ENCODE measurements at regions not wholly inside any gene's neighbourhood (a gene's known extent, or its start where the extent isn't known, plus 50 kb on each side); places are given as distances from the start of the nearest gene placed in this dataset.

- intact Hi-C loops (cut with micrococcal nuclease) (no loop called here), dilution Hi-C loops (cut with MboI; ENCODE audit: extremely low pct_ligation_motif_present, low sequenced_read_pairs) (no loop called here)
- BruUV-seq (replicated peaks), result no TSS peak
- ChIA-PET CTCF (no interaction called here), POLR2A (no interaction called here)
- Histone ChIP-seq H4K20me1 (replicated peaks; ENCODE audit: control insufficient read depth, extremely low read depth, insufficient read depth, low read length) (no peaks in the 10 kb centered on the region), H3K9ac (replicated peaks; ENCODE audit: extremely low read depth, insufficient read depth, low read length) (no peak overlapping the region), H2AFZ (ENCODE audit: low read depth, low read length) (no peak overlapping the region), H3K79me2 (ENCODE audit: control insufficient read depth, insufficient read depth, low read length) (no peaks in the 10 kb centered on the region), H3K4me2 (ENCODE audit: insufficient read depth, low read length) (no peak overlapping the region), H3K4me1 (ENCODE audit: control insufficient read depth, extremely low read depth, insufficient read depth, low read length) (peaks cover 4% of the 10 kb centered on the region), H3K9me3 (replicated peaks; ENCODE audit: control insufficient read depth, insufficient read depth, low read length) (no peaks in the 10 kb centered on the region), H3K27me3 (ENCODE audit: control insufficient read depth in 2 of 2, insufficient read depth in 2 of 2, low read length in 2 of 2) (no peaks in the 10 kb centered on the region), H3K9me1 (replicated peaks; ENCODE audit: control insufficient read depth, extremely low read depth, insufficient read depth, low read length) (no peaks in the 10 kb centered on the region), H3K36me3 (ENCODE audit: control insufficient read depth in 2 of 2, extremely low read depth in 1 of 2, insufficient read depth in 2 of 2, low read length in 2 of 2) (no peaks in the 10 kb centered on the region), H3K4me3 (replicated peaks in 1 of 3; ENCODE audit: insufficient read depth in 1 of 3, low read depth in 1 of 3, low read length in 3 of 3) (no peak overlapping the region), H3K27ac (ENCODE audit: insufficient read depth, low read depth, low read length) (no peak overlapping the region)
- TF ChIP-seq EZH2 (IDR thresholded peaks at IDR 0.05; ENCODE audit: borderline replicate concordance, low read depth, low read length, severe bottlenecking) (no peak), GATA2 (IDR thresholded peaks at IDR 0.05; ENCODE audit: insufficient read depth, insufficient read length, low read depth, low read length) (no peak), POLR2A (IDR thresholded peaks at IDR 0.05; ENCODE audit: low read depth, low read length) (no peak), MYC (IDR thresholded peaks at IDR 0.05; ENCODE audit: low read depth, low read length) (no peak), JUN (IDR thresholded peaks at IDR 0.05; ENCODE audit: borderline replicate concordance, insufficient read depth, insufficient read length, low read depth) (no peak), CTCF (IDR thresholded peaks at IDR 0.05; ENCODE audit: extremely low read depth in 1 of 2, insufficient read depth in 1 of 2, low read depth in 1 of 2, low read length in 2 of 2) (no peak), FOS (IDR thresholded peaks at IDR 0.05; ENCODE audit: borderline replicate concordance, insufficient read depth, low read length) (no peak), POLR2AphosphoS5 (IDR thresholded peaks at IDR 0.05; ENCODE audit: insufficient read depth, low read depth, low read length) (no peak), MAX (IDR thresholded peaks at IDR 0.05; ENCODE audit: insufficient read depth, insufficient read length) (no peak)
- no peak for DNase-seq (ENCODE audit: low read depth, low spot score)
- no peak for FAIRE-seq
Measured at GRCh38 chr4:16993956-16994840, 95.8 kb upstream of the LDB2 start.
